Breast epithelium (tissue), 4 donors: ENCODE measurements at regions not wholly inside any gene's neighbourhood (a gene's known extent, or its start where the extent isn't known, plus 50 kb on each side); places are given as distances from the start of the nearest gene placed in this dataset.

Experiments
- DNase-seq, 2 donors: peaks; one replicate each; pipeline ENCODE4 v3.0.0-alpha.2; 2019; ENCODE audit warnings: low spot score in 2 of 2
- H3K27ac ChIP-seq, 2 donors: fragments of 200-600 bp; sonication (generic) in 1 of 2; one replicate each; pipeline ENCODE4 v1.5.1; 2016 to 2019; ENCODE audit warnings: mild to moderate bottlenecking in 1 of 2
- H3K27me3 ChIP-seq, 2 donors: fragments of 200-600 bp; sonication (generic) in 1 of 2; one replicate each; pipeline versions ENCODE4 v1.5.1 to v1.6.0; 2017 to 2019; ENCODE audit warnings: control low read depth in 1 of 2, mild to moderate bottlenecking in 1 of 2
- H3K36me3 ChIP-seq: fragments of 200-600 bp; one replicate; pipeline ENCODE4 v1.5.1; 2019
- H3K4me1 ChIP-seq, 2 donors: fragments of 200-600 bp; sonication (generic); one replicate each; pipeline ENCODE4 v1.5.1; 2016 to 2019; ENCODE audit warnings: control low read depth in 1 of 2
- H3K4me3 ChIP-seq, 3 donors: fragments of 200-600 bp; sonication (generic); 1 replicate in 2 of 3; 2 replicates in 1 of 3; pipeline ENCODE4 v1.5.1; 2016 to 2019; ENCODE audit warnings: mild to moderate bottlenecking in 3 of 3, moderate library complexity in 2 of 3
- H3K9me3 ChIP-seq, 2 donors: fragments of 200-600 bp; sonication (generic) in 1 of 2; one replicate each; pipeline ENCODE4 v1.5.1; 2016 to 2019; ENCODE audit warnings: control low read depth in 1 of 2
- CTCF ChIP-seq, 3 donors: fragments of 450-650 bp; IDR thresholded peaks; one replicate each; pipeline ENCODE4 v1.5.1; 2016 to 2017; ENCODE audit warnings: antibody characterized with exemption in 3 of 3, mild to moderate bottlenecking in 3 of 3, moderate library complexity in 3 of 3
- POLR2A ChIP-seq: fragments of 450-650 bp; IDR thresholded peaks from one replicate; pipeline ENCODE4 v1.6.1; 2016; ENCODE audit warnings: antibody characterized with exemption, mild to moderate bottlenecking, moderate library complexity
- POLR2AphosphoS5 ChIP-seq, 3 donors: sonication (generic); formaldehyde crosslinking; IDR thresholded peaks; one replicate each; pipeline ENCODE4 v1.6.1; 2017; ENCODE audit warnings: antibody characterized with exemption in 3 of 3
- intact Hi-C: fragments of 100-400 bp; cut with DNase I; formaldehyde crosslinking; loops from one replicate; pipeline ENCODE4 v1.15.1; 2023; ENCODE audit warnings: low total_unique reads

GRCh38 chr6:164008902-164009301 lies 594.4 kb downstream of the QKI start:
- Histone ChIP-seq H3K36me3 (no peaks in the 10 kb centered on the region), H3K4me1 (no peaks in the 10 kb centered on the region), H3K9me3 (no peaks in the 10 kb centered on the region), H3K27ac (no peak overlapping the region), H3K27me3 (no peaks in the 10 kb centered on the region), H3K4me3 (no peak overlapping the region)
- no peak for DNase-seq
- no peak for TF ChIP-seq POLR2AphosphoS5 (IDR thresholded peaks at IDR 0.05)
- no peak for TF ChIP-seq POLR2A
- no peak for TF ChIP-seq CTCF (IDR thresholded peaks at IDR 0.05)
- intact Hi-C loops = no loop called here

GRCh38 chr6:164007881-164008280 lies 593.4 kb downstream of the QKI start:
- no peak for TF ChIP-seq POLR2AphosphoS5 (IDR thresholded peaks at IDR 0.05)
- no peak for TF ChIP-seq CTCF (IDR thresholded peaks at IDR 0.05)
- TF ChIP-seq POLR2A = no peak
- Histone ChIP-seq H3K4me1 (no peaks in the 10 kb centered on the region), H3K9me3 (no peaks in the 10 kb centered on the region), H3K27me3 (no peaks in the 10 kb centered on the region), H3K36me3 (no peaks in the 10 kb centered on the region), H3K27ac (no peak overlapping the region), H3K4me3 (no peak overlapping the region)
- intact Hi-C loops = no loop called here
- no peak for DNase-seq

- TF ChIP-seq CTCF (IDR thresholded peaks at IDR 0.05) = no peak
- no peak for TF ChIP-seq POLR2A
- no peak for TF ChIP-seq POLR2AphosphoS5 (IDR thresholded peaks at IDR 0.05)
- DNase-seq = no peak
- no peak overlapping the region for H3K4me3 ChIP-seq
- H3K27me3 ChIP-seq = no peaks in the 10 kb centered on the region
- intact Hi-C loops = no loop called here
- no peaks in the 10 kb centered on the region for H3K9me3 ChIP-seq
- no peaks in the 10 kb centered on the region for H3K36me3 ChIP-seq
- H3K27ac ChIP-seq = no peak overlapping the region
- H3K4me1 ChIP-seq = no peaks in the 10 kb centered on the region
Observed at GRCh38 chr6:164006459-164006858, 591.9 kb downstream of the QKI start.

- Histone ChIP-seq H3K27me3 (no peaks in the 10 kb centered on the region), H3K36me3 (no peaks in the 10 kb centered on the region), H3K9me3 (no peaks in the 10 kb centered on the region), H3K4me3 (no peak overlapping the region), H3K4me1 (no peaks in the 10 kb centered on the region), H3K27ac (no peak overlapping the region)
- no peak for TF ChIP-seq POLR2AphosphoS5 (IDR thresholded peaks at IDR 0.05)
- TF ChIP-seq CTCF (IDR thresholded peaks at IDR 0.05) = no peak
- no peak for TF ChIP-seq POLR2A
- no peak for DNase-seq
- intact Hi-C loops = no loop called here
Observed at GRCh38 chr6:164005004-164005711, 590.6 kb downstream of the QKI start.

GRCh38 chr6:164000276-164000675 lies 585.8 kb downstream of the QKI start:
- Histone ChIP-seq H3K27me3 (no peaks in the 10 kb centered on the region), H3K4me1 (no peaks in the 10 kb centered on the region), H3K9me3 (no peaks in the 10 kb centered on the region), H3K4me3 (no peak overlapping the region), H3K27ac (no peak overlapping the region), H3K36me3 (no peaks in the 10 kb centered on the region)
- intact Hi-C loops = no loop called here
- no peak for TF ChIP-seq POLR2AphosphoS5 (IDR thresholded peaks at IDR 0.05)
- TF ChIP-seq POLR2A = no peak
- TF ChIP-seq CTCF (IDR thresholded peaks at IDR 0.05) = no peak
- DNase-seq = no peak
